ENCODE measurements at regions not wholly inside any gene's neighbourhood (a gene's known extent, or its start where the extent isn't known, plus 50 kb on each side); places are given as distances from the start of the nearest gene placed in this dataset.
"Not testable (repeated sequence)": the region's sequence is repeated elsewhere in the genome, so short reads cannot be mapped to it uniquely, and the experiment has no call there.

DNA sequence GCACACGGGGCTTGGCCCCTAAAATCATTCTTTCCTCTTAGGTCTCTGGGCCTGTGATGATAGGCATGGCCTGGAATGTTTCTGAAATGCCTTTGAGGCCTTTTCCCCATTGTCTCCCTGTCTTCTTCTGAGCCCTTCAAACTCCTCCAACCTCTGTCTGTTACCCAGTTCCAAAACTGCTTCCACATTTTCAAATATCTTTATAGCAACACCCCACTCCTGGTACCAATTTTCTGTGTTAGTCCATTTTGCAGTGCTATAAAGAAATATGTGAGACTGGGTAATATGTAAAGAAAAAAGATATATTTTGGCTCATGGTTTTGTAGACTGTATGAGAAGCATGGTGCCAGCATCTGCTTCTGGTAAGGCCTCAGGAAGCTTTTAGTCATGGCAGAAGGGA lies 158.8 kb downstream of the TM2D1 start:
- no peak overlapping the region for H3K4me3 ChIP-seq (ENCODE audit: insufficient read length, low read depth)
- H3K36me3 ChIP-seq (ENCODE audit: insufficient read depth, insufficient read length, low read length), result no peaks in the 10 kb centered on the region
- H3K27me3 ChIP-seq (ENCODE audit: insufficient read depth, insufficient read length), result no peaks in the 10 kb centered on the region
- H3K4me1 ChIP-seq (ENCODE audit: insufficient read depth, insufficient read length), result no peaks in the 10 kb centered on the region
- no peak overlapping the region for H3K9ac ChIP-seq (ENCODE audit: insufficient read length, low read depth)
- H3K9me3 ChIP-seq (ENCODE audit: insufficient read depth, low read length), result peaks cover 21% of the 10 kb centered on the region; the same call in 1 of the 2 replicates
- DNase-seq (ENCODE audit: low read depth, low spot score), result no peak
- no peak for TF ChIP-seq YY1 (IDR thresholded peaks at IDR 0.05; ENCODE audit: insufficient read depth, insufficient read length)
- TF ChIP-seq ZNF274 (IDR thresholded peaks at IDR 0.05; ENCODE audit: low read depth, low read length), result no peak
- no peak for TF ChIP-seq SUZ12 (IDR thresholded peaks at IDR 0.05; ENCODE audit: extremely low read depth, insufficient read depth, insufficient read length)

DNA sequence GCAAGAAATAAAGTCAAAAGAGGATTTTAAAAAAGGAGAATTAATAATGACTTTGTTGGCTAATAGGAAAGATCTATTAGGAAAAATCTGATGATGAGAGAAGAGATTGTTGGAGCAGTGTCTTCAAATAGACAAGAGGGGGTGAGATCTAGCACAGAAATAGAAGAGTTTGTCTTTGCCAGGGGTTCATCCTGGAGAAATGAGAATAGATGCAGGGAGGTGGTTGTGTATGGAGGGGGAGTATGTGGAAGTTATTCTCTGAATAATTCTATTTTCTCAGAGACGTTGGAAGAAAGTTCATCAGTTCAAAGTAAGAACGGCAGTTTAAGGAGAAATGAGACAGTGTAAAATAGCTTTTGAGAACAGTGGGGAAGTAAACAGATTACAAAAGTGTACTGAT lies 161.3 kb downstream of the TM2D1 start:
- no peak for TF ChIP-seq ZNF274 (IDR thresholded peaks at IDR 0.05; ENCODE audit: low read depth, low read length)
- TF ChIP-seq YY1 (IDR thresholded peaks at IDR 0.05; ENCODE audit: insufficient read depth, insufficient read length), result no peak
- TF ChIP-seq SUZ12 (IDR thresholded peaks at IDR 0.05; ENCODE audit: extremely low read depth, insufficient read depth, insufficient read length), result no peak

DNA sequence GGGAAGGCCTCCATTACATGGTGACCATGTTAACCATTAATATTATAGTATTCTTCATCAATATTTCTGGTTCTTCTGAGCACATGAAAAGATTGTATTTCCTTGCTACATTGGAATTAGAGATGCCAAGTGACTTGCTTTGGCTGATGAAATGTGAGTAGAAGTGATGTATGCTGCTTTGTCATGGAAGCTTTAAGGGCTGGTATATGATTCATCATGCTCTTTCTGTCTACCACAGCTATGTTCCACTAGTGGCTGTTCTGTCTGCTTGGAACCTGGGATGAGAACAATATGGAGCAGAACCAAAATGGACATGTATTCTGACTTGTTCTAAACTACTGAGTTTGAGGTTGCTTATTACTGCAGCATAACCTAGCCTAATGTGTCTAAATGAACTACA lies 163.3 kb downstream of the TM2D1 start:
- no peak for TF ChIP-seq YY1 (IDR thresholded peaks at IDR 0.05; ENCODE audit: insufficient read depth, insufficient read length)
- no peak for TF ChIP-seq SUZ12 (IDR thresholded peaks at IDR 0.05; ENCODE audit: extremely low read depth, insufficient read depth, insufficient read length)
- TF ChIP-seq ZNF274 (IDR thresholded peaks at IDR 0.05; ENCODE audit: low read depth, low read length), result no peak
- no peaks in the 10 kb centered on the region for H3K27me3 ChIP-seq (ENCODE audit: insufficient read depth, insufficient read length)
- DNase-seq (ENCODE audit: low read depth, low spot score), result no peak

More for the DNA sequence above, 161.3 kb downstream of the TM2D1 start:
- Histone ChIP-seq H3K4me1 (ENCODE audit: insufficient read depth, insufficient read length) (no peaks in the 10 kb centered on the region), H3K4me3 (ENCODE audit: insufficient read length, low read depth) (no peak overlapping the region), H3K9ac (ENCODE audit: insufficient read length, low read depth) (no peak overlapping the region), H3K27me3 (ENCODE audit: insufficient read depth, insufficient read length) (no peaks in the 10 kb centered on the region), H3K36me3 (ENCODE audit: insufficient read depth, insufficient read length, low read length) (no peaks in the 10 kb centered on the region), H3K9me3 (ENCODE audit: insufficient read depth, low read length) (peaks cover 21% of the 10 kb centered on the region; the same call in 1 of the 2 replicates)
- DNase-seq (ENCODE audit: low read depth, low spot score), result no peak

DNA sequence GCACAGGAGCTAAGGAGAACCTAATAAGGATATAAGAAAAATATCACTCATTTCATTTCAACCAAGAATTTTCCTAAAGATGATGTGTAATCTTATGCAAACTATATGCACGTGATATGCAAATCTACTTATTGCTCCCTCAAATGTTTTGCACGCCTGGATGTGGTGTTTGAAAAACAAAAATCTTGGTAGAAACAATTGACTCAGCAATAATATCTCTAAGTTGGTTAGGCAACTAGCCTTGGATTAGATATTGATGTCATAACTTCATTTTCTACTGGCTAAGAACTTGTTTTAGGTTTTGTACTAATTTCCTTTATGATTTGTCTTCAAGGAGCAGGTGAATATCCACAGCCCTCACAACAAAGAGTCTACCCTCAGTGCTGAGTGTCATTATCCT lies 164.6 kb downstream of the TM2D1 start:
- H3K4me3 ChIP-seq (ENCODE audit: insufficient read length, low read depth), result no peak overlapping the region
- H3K4me1 ChIP-seq (ENCODE audit: insufficient read depth, insufficient read length), result no peaks in the 10 kb centered on the region
- no peaks in the 10 kb centered on the region for H3K27me3 ChIP-seq (ENCODE audit: insufficient read depth, insufficient read length)
- TF ChIP-seq SUZ12 (IDR thresholded peaks at IDR 0.05; ENCODE audit: extremely low read depth, insufficient read depth, insufficient read length), result no peak
- TF ChIP-seq YY1 (IDR thresholded peaks at IDR 0.05; ENCODE audit: insufficient read depth, insufficient read length), result no peak
- no peak for TF ChIP-seq ZNF274 (IDR thresholded peaks at IDR 0.05; ENCODE audit: low read depth, low read length)
- H3K9me3 ChIP-seq (ENCODE audit: insufficient read depth, low read length), result peaks cover 22% of the 10 kb centered on the region; the same call in 1 of the 2 replicates
- no peak overlapping the region for H3K9ac ChIP-seq (ENCODE audit: insufficient read length, low read depth)
- H3K36me3 ChIP-seq (ENCODE audit: insufficient read depth, insufficient read length, low read length), result no peaks in the 10 kb centered on the region
- DNase-seq (ENCODE audit: low read depth, low spot score), result no peak

More for the DNA sequence above, 163.3 kb downstream of the TM2D1 start:
- Histone ChIP-seq H3K4me3 (ENCODE audit: insufficient read length, low read depth) (no peak overlapping the region), H3K9ac (ENCODE audit: insufficient read length, low read depth) (no peak overlapping the region), H3K36me3 (ENCODE audit: insufficient read depth, insufficient read length, low read length) (no peaks in the 10 kb centered on the region), H3K4me1 (ENCODE audit: insufficient read depth, insufficient read length) (no peaks in the 10 kb centered on the region), H3K9me3 (ENCODE audit: insufficient read depth, low read length) (peaks cover 22% of the 10 kb centered on the region; the same call in 1 of the 2 replicates)

DNA sequence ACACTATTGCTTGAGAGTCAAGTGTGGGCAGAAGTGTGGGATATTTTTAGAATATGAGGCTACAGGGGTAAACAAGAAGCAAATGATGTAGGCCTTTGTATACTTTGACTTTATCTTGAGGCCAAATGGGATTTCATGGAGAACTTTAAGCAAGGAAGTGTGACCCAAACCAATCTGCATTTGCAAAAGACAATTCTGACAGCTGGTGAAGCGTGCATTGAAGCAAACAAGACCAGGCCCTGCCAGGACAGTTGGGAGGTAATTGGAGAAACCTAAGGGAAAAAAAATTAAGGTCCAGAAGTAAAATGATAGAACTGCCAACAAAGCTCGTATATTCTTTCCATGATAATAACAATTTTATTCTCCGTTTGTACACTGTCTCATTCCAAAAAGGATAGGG lies 168.3 kb downstream of the TM2D1 start:
- H3K4me1 ChIP-seq (ENCODE audit: insufficient read depth, insufficient read length), result no peaks in the 10 kb centered on the region
- no peaks in the 10 kb centered on the region for H3K27me3 ChIP-seq (ENCODE audit: insufficient read depth, insufficient read length)
- no peaks in the 10 kb centered on the region for H3K36me3 ChIP-seq (ENCODE audit: insufficient read depth, insufficient read length, low read length)
- TF ChIP-seq SUZ12 (IDR thresholded peaks at IDR 0.05; ENCODE audit: extremely low read depth, insufficient read depth, insufficient read length) (no peak), YY1 (IDR thresholded peaks at IDR 0.05; ENCODE audit: insufficient read depth, insufficient read length) (no peak), ZNF274 (IDR thresholded peaks at IDR 0.05; ENCODE audit: low read depth, low read length) (no peak)
- H3K9me3 ChIP-seq (ENCODE audit: insufficient read depth, low read length), result peaks cover 16% of the 10 kb centered on the region; the same call in 1 of the 2 replicates
- no peak for DNase-seq (ENCODE audit: low read depth, low spot score)
- H3K4me3 ChIP-seq (ENCODE audit: insufficient read length, low read depth), result no peak overlapping the region
- H3K9ac ChIP-seq (ENCODE audit: insufficient read length, low read depth), result no peak overlapping the region

DNA sequence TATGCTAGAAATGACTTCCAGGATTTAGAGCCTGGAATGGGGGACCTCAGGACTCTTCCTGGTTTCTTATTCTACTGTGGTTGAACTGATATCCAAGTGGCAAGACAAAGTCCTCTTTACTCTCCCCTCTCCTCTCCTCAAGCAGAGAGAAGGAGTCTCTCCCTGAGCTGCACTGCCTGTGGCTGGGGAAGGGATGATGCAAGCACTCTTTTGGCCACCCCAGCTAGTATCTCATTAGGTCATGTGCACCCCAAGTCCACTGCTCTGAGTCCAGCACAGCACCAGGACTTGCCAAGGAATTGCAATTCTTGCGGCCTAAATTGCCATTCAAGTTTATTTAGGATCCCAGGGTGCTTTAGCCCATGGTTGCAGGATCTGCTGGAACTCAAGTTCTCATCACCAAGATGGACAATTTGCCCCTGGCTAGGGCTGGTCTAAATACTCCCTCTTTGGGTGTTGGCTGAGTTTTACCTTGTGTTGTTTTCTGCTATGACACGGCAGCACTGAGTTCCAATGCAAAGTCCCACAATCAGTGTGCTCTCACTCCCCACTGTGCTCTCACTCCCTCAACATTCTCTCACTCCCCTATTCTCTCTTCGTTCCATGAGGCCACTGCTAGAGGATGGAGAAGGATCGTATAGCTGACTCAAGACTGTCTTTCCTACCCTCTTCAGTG lies 172.2 kb downstream of the TM2D1 start:
- H3K27me3 ChIP-seq (ENCODE audit: insufficient read depth, insufficient read length), result no peaks in the 10 kb centered on the region
- no peaks in the 10 kb centered on the region for H3K4me1 ChIP-seq (ENCODE audit: insufficient read depth, insufficient read length)
- peaks cover 16% of the 10 kb centered on the region; the same call in 1 of the 2 replicates for H3K9me3 ChIP-seq (ENCODE audit: insufficient read depth, low read length)
- no peak for DNase-seq (ENCODE audit: low read depth, low spot score)
- no peak overlapping the region for H3K4me3 ChIP-seq (ENCODE audit: insufficient read length, low read depth)
- TF ChIP-seq YY1 (IDR thresholded peaks at IDR 0.05; ENCODE audit: insufficient read depth, insufficient read length) (no peak), SUZ12 (IDR thresholded peaks at IDR 0.05; ENCODE audit: extremely low read depth, insufficient read depth, insufficient read length) (no peak), ZNF274 (IDR thresholded peaks at IDR 0.05; ENCODE audit: low read depth, low read length) (no peak)
- H3K36me3 ChIP-seq (ENCODE audit: insufficient read depth, insufficient read length, low read length), result no peaks in the 10 kb centered on the region
- no peak overlapping the region for H3K9ac ChIP-seq (ENCODE audit: insufficient read length, low read depth)

DNA sequence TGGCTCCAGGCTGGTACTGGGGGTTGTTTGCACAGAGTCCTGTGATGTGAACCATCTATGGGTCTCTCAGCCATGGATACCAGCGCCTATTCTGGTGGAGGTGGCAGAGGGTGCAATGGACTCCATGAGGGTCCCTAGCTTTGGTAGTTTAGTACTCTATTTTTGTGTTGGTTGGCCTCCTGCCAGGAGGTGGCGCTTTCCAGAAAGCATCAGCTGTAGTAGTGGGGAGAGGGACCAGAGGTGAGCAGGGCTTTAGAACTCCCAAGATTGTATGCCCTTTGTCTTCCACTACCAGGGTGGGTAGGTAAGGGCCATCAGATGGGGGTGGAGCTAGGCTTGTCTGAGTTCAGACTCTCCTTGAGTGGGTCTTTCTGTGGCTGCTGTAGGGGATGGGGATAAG lies 177.6 kb downstream of the TM2D1 start:
- DNase-seq (ENCODE audit: low read depth, low spot score); H3K9me3 ChIP-seq (ENCODE audit: insufficient read depth, low read length); H3K4me1 ChIP-seq (ENCODE audit: insufficient read depth, insufficient read length); H3K4me3 ChIP-seq (ENCODE audit: insufficient read length, low read depth); H3K27me3 ChIP-seq (ENCODE audit: insufficient read depth, insufficient read length); H3K36me3 ChIP-seq (ENCODE audit: insufficient read depth, insufficient read length, low read length); H3K9ac ChIP-seq (ENCODE audit: insufficient read length, low read depth): not testable (repeated sequence)

DNA sequence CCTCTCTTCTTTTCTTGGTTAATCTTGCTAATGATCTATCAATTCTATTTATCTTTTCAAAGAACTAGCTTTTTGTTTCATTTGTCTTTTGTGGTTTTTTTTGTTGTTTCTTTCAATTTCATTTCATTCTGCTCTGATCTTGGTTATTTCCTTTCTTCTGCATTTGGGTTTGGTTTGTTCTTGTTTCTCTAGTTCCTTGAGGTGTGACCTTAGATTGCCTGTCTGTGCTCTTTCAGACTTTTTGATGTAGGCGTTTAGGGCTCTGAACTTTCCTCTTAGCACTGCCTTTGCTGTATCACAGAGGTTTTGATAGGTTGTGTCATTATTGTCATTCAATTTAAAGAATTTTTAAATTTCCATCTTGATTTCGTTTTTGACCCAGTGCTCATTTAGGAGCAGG lies 180.1 kb downstream of the TM2D1 start:
- H3K4me3 ChIP-seq (ENCODE audit: insufficient read length, low read depth); H3K36me3 ChIP-seq (ENCODE audit: insufficient read depth, insufficient read length, low read length); H3K4me1 ChIP-seq (ENCODE audit: insufficient read depth, insufficient read length); H3K9ac ChIP-seq (ENCODE audit: insufficient read length, low read depth); DNase-seq (ENCODE audit: low read depth, low spot score); H3K9me3 ChIP-seq (ENCODE audit: insufficient read depth, low read length); H3K27me3 ChIP-seq (ENCODE audit: insufficient read depth, insufficient read length): not testable (repeated sequence)

DNA sequence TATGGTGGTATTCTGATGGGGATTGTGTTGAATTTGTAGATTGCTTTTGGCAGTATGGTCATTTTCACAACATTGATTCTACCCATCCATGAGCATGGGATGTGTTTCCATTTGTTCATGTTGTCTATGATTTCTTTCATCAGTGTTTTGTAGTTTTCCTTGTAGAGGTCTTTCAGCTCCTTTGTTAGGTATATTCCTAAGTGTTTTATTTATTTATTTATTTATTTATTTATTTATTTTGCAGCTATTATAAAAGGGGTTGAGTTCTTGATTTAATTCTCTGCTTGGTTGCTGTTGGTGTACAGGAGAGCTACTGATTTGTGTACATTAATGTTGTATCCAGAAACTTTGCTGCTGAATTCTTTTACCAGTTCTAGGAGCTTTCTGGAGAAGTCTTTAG lies 181.4 kb downstream of the TM2D1 start:
- not testable (repeated sequence) for H3K9ac ChIP-seq (ENCODE audit: insufficient read length, low read depth); H3K4me3 ChIP-seq (ENCODE audit: insufficient read length, low read depth); H3K9me3 ChIP-seq (ENCODE audit: insufficient read depth, low read length); H3K36me3 ChIP-seq (ENCODE audit: insufficient read depth, insufficient read length, low read length); DNase-seq (ENCODE audit: low read depth, low spot score); H3K4me1 ChIP-seq (ENCODE audit: insufficient read depth, insufficient read length); H3K27me3 ChIP-seq (ENCODE audit: insufficient read depth, insufficient read length)
